GM12878 (cell line): ENCODE measurements at regions not wholly inside any gene's neighbourhood (a gene's known extent, or its start where the extent isn't known, plus 50 kb on each side); places are given as distances from the start of the nearest gene placed in this dataset.

Source experiments
- ATAC-seq: fragments of 200-7000 bp; cut with Tn5 transposase; 3 replicates; pipeline ENCODE4 v1.9.1; 2020; ENCODE audit warnings: mild to moderate bottlenecking, moderate library complexity
- BruUV-seq: library from RNA; stranded (reverse); fragments of 400-500 nt; replicated peaks from 2 replicates; lab custom pipeline; 2021; lab: Mats Ljungman, UMichigan
- CTCF ChIA-PET: fragments of 300-600 bp; sonication (Branson Sonifier 250); formaldehyde crosslinking; extraction: SDS; loops from one replicate; lab custom pipeline; 2021; ENCODE audit warnings: inconsistent platforms; lab: Yijun Ruan, JAX
- POLR2A ChIA-PET: fragments of 350-600 bp; formaldehyde crosslinking; extraction: SDS; loops from one replicate; lab custom pipeline; 2021; ENCODE audit warnings: inconsistent platforms; lab: Charles Lee
- RAD21 ChIA-PET: fragments of 300-600 bp; sonication (Branson Sonifier 250); formaldehyde crosslinking; loops from one replicate; lab custom pipeline; 2023; ENCODE audit warnings: antibody characterized with exemption; ENCODE audit not compliant: unreplicated experiment; lab: Charles Lee
- SMC1A ChIA-PET: fragments of 300-600 bp; sonication (Branson Sonifier 250); formaldehyde crosslinking; loops from one replicate; lab custom pipeline; 2023; ENCODE audit not compliant: unreplicated experiment, uncharacterized antibody; lab: Charles Lee
- DNase-seq: peaks from one replicate; pipeline ENCODE4 v3.0.0-alpha.2; 2011; ENCODE audit warnings: low read depth, low spot score
- FAIRE-seq: peaks from 3 replicates; lab custom pipeline; 2011; peaks lifted over from hg19 to GRCh38; lab: Jason Lieb, UNC
- H2AFZ ChIP-seq: 2 replicates; pipeline ENCODE4 v1.6.0; 2011; ENCODE audit warnings: low read depth, low read length, control low read depth; ENCODE audit not compliant: control insufficient read depth
- H3K27ac ChIP-seq: 2 replicates; pipeline ENCODE4 v1.5.1; 2011; ENCODE audit warnings: control low read depth; ENCODE audit not compliant: control insufficient read depth, insufficient read depth
- H3K27me3 ChIP-seq, 2 experiments: replicated peaks in 1 of 2; 2 replicates each; pipeline versions ENCODE4 v1.6.0 to v1.6.1; 2011; ENCODE audit warnings: low read length in 1 of 2; ENCODE audit not compliant: control insufficient read depth in 2 of 2, insufficient read depth in 2 of 2
- H3K36me3 ChIP-seq, 2 experiments: 2 replicates each; pipeline ENCODE4 v1.5.1; 2011; ENCODE audit warnings: low read length in 1 of 2; ENCODE audit not compliant: control insufficient read depth in 2 of 2, insufficient read depth in 2 of 2
- H3K4me1 ChIP-seq: 2 replicates; pipeline ENCODE4 v1.6.1; 2011; ENCODE audit warnings: mild to moderate bottlenecking, low read length, moderate library complexity, mixed read lengths; ENCODE audit not compliant: control insufficient read depth, insufficient read depth
- H3K4me2 ChIP-seq: 2 replicates; pipeline ENCODE4 v1.6.0; 2011; ENCODE audit warnings: control low read depth; ENCODE audit not compliant: control insufficient read depth, insufficient read depth
- H3K4me3 ChIP-seq: fragments of 200-600 bp; sonication (generic); 2 replicates; pipeline ENCODE4 v1.5.1; 2016
- H3K79me2 ChIP-seq: 2 replicates; pipeline ENCODE4 v1.6.0; 2011; ENCODE audit warnings: low read length; ENCODE audit not compliant: control insufficient read depth, insufficient read depth
- H3K9ac ChIP-seq: 2 replicates; pipeline ENCODE4 v1.8.0; 2011; ENCODE audit warnings: low read length, control low read depth, mixed read lengths; ENCODE audit not compliant: control insufficient read depth, insufficient read depth
- H3K9me3 ChIP-seq: replicated peaks from 3 replicates; pipeline ENCODE4 v1.5.1; 2011; ENCODE audit warnings: mild to moderate bottlenecking, low read length; ENCODE audit not compliant: control insufficient read depth, insufficient read depth
- H4K20me1 ChIP-seq: 2 replicates; pipeline ENCODE4 v1.6.0; 2011; ENCODE audit not compliant: control insufficient read depth, insufficient read depth
- BACH1 ChIP-seq: fragments of 450-650 bp; IDR thresholded peaks from 2 replicates; pipeline ENCODE4 v1.6.1; 2017; ENCODE audit warnings: mild to moderate bottlenecking, borderline replicate concordance
- CREB1 ChIP-seq: IDR thresholded peaks from 2 replicates; pipeline ENCODE4 v1.6.1; 2012; ENCODE audit warnings: low read depth, mild to moderate bottlenecking, inconsistent platforms
- KLF5 ChIP-seq: fragments of 450-650 bp; IDR thresholded peaks from 2 replicates; pipeline ENCODE4 v1.6.1; 2014; ENCODE audit warnings: mild to moderate bottlenecking; ENCODE audit not compliant: partially characterized antibody
- NFIC ChIP-seq: IDR thresholded peaks from 2 replicates; pipeline ENCODE4 v1.6.1; 2012; ENCODE audit warnings: low read depth, mild to moderate bottlenecking, inconsistent platforms, low read length, moderate library complexity
- POLR2A ChIP-seq: IDR thresholded peaks from 2 replicates; pipeline ENCODE4 v1.6.1; 2011; ENCODE audit warnings: low read depth, mild to moderate bottlenecking, low read length
- RBBP5 ChIP-seq: fragments of 200-600 bp; sonication (generic); conservative IDR thresholded peaks from 2 replicates; pipeline ENCODE4 v1.6.1; 2016
- SMARCA5 ChIP-seq: fragments of 450-650 bp; IDR thresholded peaks from 2 replicates; pipeline ENCODE4 v1.6.1; 2017; ENCODE audit warnings: mild to moderate bottlenecking
- TCF7 ChIP-seq: IDR thresholded peaks from 2 replicates; pipeline ENCODE4 v1.6.1; 2014; ENCODE audit warnings: antibody characterized with exemption, borderline replicate concordance
- ZNF207 ChIP-seq: fragments of 450-650 bp; IDR thresholded peaks from 2 replicates; pipeline ENCODE4 v1.6.1; 2014; ENCODE audit warnings: antibody characterized with exemption, mild to moderate bottlenecking, borderline replicate concordance
- ZNF24 ChIP-seq: fragments of 450-650 bp; IDR thresholded peaks from 2 replicates; pipeline ENCODE4 v1.6.1; 2017; ENCODE audit warnings: antibody characterized with exemption, mild to moderate bottlenecking
- WGBS: methylation state at CpG from one replicate; pipeline ENCODE4 v1.1.6; 2016; ENCODE audit warnings: low lambda C conversion rate; ENCODE audit not compliant: insufficient replicate concordance, insufficient coverage; ENCODE audit errors: missing lambda C conversion rate; 5-methylcytosine and 5-hydroxymethylcytosine counted together
- in situ Hi-C: fragments of 300-500 bp; cut with MboI; formaldehyde crosslinking; loops from 9 replicates; pipeline ENCODE4 v1.14.3; 2018; ENCODE audit warnings: mixed read lengths
- intact Hi-C: fragments of 100-400 bp; cut with micrococcal nuclease; formaldehyde crosslinking; loops from one replicate; pipeline ENCODE4 v1.14.2; 2022; ENCODE audit not compliant: unreplicated experiment
- TF ChIP-seq, protein P1 (sequence below): fragments of 150-350 bp; IDR thresholded peaks from 2 replicates; pipeline ENCODE4 v1.6.1; 2016; ENCODE audit warnings: low read depth, low read length
- TF ChIP-seq, protein P2 (sequence below): fragments of 450-650 bp; formaldehyde crosslinking; IDR thresholded peaks from 2 replicates; pipeline ENCODE4 v1.4.0; 2022; ENCODE audit warnings: mild to moderate bottlenecking, moderate library complexity
- TF ChIP-seq, protein P3 (sequence below): fragments of 450-650 bp; IDR thresholded peaks from 2 replicates; pipeline ENCODE4 v1.6.1; 2017; ENCODE audit warnings: mild to moderate bottlenecking, moderate library complexity
- TF ChIP-seq, protein P4 (sequence below), 3 experiments: IDR thresholded peaks in 2 of 3; conservative IDR thresholded peaks in 1 of 3; 2 replicates each; pipeline ENCODE4 v1.5.1; 2011; ENCODE audit warnings: low read depth in 3 of 3, low read length in 3 of 3, mild to moderate bottlenecking in 3 of 3, control low read depth in 2 of 3, moderate library complexity in 2 of 3, inconsistent platforms in 1 of 3, mixed read lengths in 1 of 3; ENCODE audit not compliant: control insufficient read depth in 2 of 3, insufficient read depth in 1 of 3; ENCODE audit errors: extremely low read depth in 1 of 3

DNA sequence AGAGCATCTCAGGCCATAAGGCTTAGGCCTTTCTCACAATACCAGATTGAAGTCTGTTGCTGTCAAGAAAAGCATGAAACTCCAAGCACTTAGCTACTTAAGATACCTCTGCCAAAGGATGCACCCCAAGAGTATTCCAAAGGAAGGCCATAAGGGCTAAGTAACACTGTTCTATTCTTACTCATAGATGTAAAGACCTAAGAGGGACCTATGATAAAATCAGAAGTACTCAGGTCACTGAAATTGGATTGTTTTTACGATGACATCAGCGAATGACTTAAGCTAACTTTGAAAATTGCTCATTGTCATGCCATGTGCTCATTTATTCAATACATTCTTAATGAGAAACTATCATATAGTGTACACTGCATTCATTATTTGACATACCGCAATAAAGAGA lies 172.8 kb downstream of the KCNA4 start:
- no peak for FAIRE-seq
- TF ChIP-seq ZNF207 (no peak), TCF7 (no peak), KLF5 (no peak), POLR2A (no peak), NFIC (no peak), ZNF24 (no peak), CREB1 (no peak), BACH1 (no peak), SMARCA5 (no peak), RBBP5 (no peak)
- TF ChIP-seq, protein P1, sequence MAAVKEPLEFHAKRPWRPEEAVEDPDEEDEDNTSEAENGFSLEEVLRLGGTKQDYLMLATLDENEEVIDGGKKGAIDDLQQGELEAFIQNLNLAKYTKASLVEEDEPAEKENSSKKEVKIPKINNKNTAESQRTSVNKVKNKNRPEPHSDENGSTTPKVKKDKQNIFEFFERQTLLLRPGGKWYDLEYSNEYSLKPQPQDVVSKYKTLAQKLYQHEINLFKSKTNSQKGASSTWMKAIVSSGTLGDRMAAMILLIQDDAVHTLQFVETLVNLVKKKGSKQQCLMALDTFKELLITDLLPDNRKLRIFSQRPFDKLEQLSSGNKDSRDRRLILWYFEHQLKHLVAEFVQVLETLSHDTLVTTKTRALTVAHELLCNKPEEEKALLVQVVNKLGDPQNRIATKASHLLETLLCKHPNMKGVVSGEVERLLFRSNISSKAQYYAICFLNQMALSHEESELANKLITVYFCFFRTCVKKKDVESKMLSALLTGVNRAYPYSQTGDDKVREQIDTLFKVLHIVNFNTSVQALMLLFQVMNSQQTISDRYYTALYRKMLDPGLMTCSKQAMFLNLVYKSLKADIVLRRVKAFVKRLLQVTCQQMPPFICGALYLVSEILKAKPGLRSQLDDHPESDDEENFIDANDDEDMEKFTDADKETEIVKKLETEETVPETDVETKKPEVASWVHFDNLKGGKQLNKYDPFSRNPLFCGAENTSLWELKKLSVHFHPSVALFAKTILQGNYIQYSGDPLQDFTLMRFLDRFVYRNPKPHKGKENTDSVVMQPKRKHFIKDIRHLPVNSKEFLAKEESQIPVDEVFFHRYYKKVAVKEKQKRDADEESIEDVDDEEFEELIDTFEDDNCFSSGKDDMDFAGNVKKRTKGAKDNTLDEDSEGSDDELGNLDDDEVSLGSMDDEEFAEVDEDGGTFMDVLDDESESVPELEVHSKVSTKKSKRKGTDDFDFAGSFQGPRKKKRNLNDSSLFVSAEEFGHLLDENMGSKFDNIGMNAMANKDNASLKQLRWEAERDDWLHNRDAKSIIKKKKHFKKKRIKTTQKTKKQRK = no peak
- TF ChIP-seq, protein P2, sequence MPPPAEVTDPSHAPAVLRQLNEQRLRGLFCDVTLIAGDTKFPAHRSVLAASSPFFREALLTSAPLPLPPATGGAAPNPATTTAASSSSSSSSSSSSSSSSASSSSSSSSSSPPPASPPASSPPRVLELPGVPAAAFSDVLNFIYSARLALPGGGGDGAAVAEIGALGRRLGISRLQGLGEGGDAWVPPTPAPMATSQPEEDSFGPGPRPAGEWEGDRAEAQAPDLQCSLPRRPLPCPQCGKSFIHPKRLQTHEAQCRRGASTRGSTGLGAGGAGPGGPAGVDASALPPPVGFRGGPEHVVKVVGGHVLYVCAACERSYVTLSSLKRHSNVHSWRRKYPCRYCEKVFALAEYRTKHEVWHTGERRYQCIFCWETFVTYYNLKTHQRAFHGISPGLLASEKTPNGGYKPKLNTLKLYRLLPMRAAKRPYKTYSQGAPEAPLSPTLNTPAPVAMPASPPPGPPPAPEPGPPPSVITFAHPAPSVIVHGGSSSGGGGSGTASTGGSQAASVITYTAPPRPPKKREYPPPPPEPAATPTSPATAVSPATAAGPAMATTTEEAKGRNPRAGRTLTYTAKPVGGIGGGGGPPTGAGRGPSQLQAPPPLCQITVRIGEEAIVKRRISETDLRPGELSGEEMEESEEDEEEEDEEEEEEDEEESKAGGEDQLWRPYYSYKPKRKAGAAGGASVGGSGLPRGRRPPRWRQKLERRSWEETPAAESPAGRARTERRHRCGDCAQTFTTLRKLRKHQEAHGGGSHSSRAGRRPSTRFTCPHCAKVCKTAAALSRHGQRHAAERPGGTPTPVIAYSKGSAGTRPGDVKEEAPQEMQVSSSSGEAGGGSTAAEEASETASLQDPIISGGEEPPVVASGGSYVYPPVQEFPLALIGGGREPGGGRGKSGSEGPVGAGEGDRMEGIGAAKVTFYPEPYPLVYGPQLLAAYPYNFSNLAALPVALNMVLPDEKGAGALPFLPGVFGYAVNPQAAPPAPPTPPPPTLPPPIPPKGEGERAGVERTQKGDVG (CRISPR knock-in tag) = no peak
- TF ChIP-seq, protein P3, sequence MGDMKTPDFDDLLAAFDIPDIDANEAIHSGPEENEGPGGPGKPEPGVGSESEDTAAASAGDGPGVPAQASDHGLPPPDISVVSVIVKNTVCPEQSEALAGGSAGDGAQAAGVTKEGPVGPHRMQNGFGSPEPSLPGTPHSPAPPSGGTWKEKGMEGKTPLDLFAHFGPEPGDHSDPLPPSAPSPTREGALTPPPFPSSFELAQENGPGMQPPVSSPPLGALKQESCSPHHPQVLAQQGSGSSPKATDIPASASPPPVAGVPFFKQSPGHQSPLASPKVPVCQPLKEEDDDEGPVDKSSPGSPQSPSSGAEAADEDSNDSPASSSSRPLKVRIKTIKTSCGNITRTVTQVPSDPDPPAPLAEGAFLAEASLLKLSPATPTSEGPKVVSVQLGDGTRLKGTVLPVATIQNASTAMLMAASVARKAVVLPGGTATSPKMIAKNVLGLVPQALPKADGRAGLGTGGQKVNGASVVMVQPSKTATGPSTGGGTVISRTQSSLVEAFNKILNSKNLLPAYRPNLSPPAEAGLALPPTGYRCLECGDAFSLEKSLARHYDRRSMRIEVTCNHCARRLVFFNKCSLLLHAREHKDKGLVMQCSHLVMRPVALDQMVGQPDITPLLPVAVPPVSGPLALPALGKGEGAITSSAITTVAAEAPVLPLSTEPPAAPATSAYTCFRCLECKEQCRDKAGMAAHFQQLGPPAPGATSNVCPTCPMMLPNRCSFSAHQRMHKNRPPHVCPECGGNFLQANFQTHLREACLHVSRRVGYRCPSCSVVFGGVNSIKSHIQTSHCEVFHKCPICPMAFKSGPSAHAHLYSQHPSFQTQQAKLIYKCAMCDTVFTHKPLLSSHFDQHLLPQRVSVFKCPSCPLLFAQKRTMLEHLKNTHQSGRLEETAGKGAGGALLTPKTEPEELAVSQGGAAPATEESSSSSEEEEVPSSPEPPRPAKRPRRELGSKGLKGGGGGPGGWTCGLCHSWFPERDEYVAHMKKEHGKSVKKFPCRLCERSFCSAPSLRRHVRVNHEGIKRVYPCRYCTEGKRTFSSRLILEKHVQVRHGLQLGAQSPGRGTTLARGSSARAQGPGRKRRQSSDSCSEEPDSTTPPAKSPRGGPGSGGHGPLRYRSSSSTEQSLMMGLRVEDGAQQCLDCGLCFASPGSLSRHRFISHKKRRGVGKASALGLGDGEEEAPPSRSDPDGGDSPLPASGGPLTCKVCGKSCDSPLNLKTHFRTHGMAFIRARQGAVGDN = no peak
- TF ChIP-seq, protein P4, sequence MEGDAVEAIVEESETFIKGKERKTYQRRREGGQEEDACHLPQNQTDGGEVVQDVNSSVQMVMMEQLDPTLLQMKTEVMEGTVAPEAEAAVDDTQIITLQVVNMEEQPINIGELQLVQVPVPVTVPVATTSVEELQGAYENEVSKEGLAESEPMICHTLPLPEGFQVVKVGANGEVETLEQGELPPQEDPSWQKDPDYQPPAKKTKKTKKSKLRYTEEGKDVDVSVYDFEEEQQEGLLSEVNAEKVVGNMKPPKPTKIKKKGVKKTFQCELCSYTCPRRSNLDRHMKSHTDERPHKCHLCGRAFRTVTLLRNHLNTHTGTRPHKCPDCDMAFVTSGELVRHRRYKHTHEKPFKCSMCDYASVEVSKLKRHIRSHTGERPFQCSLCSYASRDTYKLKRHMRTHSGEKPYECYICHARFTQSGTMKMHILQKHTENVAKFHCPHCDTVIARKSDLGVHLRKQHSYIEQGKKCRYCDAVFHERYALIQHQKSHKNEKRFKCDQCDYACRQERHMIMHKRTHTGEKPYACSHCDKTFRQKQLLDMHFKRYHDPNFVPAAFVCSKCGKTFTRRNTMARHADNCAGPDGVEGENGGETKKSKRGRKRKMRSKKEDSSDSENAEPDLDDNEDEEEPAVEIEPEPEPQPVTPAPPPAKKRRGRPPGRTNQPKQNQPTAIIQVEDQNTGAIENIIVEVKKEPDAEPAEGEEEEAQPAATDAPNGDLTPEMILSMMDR (IDR thresholded peaks at IDR 0.05 in 2 of 3, conservative IDR thresholded peaks at IDR 0.05 in 1 of 3; ENCODE audit: control insufficient read depth in 2 of 3, extremely low read depth in 1 of 3, insufficient read depth in 1 of 3, low read depth in 3 of 3, low read length in 3 of 3) = no peak

More for the DNA sequence above, 172.8 kb downstream of the KCNA4 start:
- Histone ChIP-seq H4K20me1 (no peaks in the 10 kb centered on the region), H3K4me1 (no peaks in the 10 kb centered on the region), H2AFZ (no peak overlapping the region), H3K27me3 (no peaks in the 10 kb centered on the region), H3K9me3 (no peaks in the 10 kb centered on the region), H3K79me2 (no peaks in the 10 kb centered on the region), H3K36me3 (no peaks in the 10 kb centered on the region), H3K4me3 (no peak overlapping the region), H3K9ac (no peak overlapping the region), H3K27ac (no peak overlapping the region), H3K4me2 (no peak overlapping the region)
- 30% methylated on average over 3 of the region's 3 CpGs for WGBS
- in situ Hi-C loops = no loop called here
- RAD21 ChIA-PET = no interaction called here
- SMC1A ChIA-PET = no interaction called here
- BruUV-seq = no TSS peak
- intact Hi-C loops = no loop called here
- POLR2A ChIA-PET = no interaction called here
- CTCF ChIA-PET = no interaction called here
- ATAC-seq (no peak), DNase-seq (no peak)
